Endodermal cell (in vitro differentiated cells): ENCODE measurements at regions not wholly inside any gene's neighbourhood (a gene's known extent, or its start where the extent isn't known, plus 50 kb on each side); places are given as distances from the start of the nearest gene placed in this dataset.
"Not testable (repeated sequence)": the region's sequence is repeated elsewhere in the genome, so short reads cannot be mapped to it uniquely, and the experiment has no call there.

Experiments used
- DNase-seq: peaks from one replicate; pipeline ENCODE4 v3.0.0-alpha.2; 2017
- H3K27ac ChIP-seq: 2 replicates; pipeline ENCODE4 v1.5.1; 2013; ENCODE audit warnings: mild to moderate bottlenecking, low read depth, low read length, moderate library complexity
- H3K27me3 ChIP-seq: 2 replicates; pipeline ENCODE4 v1.6.1; 2013; ENCODE audit warnings: mild to moderate bottlenecking, low read length, moderate library complexity; ENCODE audit not compliant: insufficient read depth, control insufficient read depth, poor library complexity, severe bottlenecking
- H3K36me3 ChIP-seq: 2 replicates; pipeline ENCODE4 v1.7.0; 2013; ENCODE audit warnings: mild to moderate bottlenecking, low read length, moderate library complexity; ENCODE audit not compliant: control insufficient read depth, insufficient read depth
- H3K4me1 ChIP-seq: one replicate; pipeline ENCODE4 v1.7.0; 2013; ENCODE audit warnings: low read length; ENCODE audit not compliant: control insufficient read depth, insufficient read depth
- H3K4me3 ChIP-seq: 2 replicates; pipeline ENCODE4 v1.5.1; 2013; ENCODE audit warnings: mild to moderate bottlenecking, low read length, moderate library complexity
- H3K9ac ChIP-seq: 2 replicates; pipeline ENCODE4 v1.6.1; 2013; ENCODE audit warnings: mild to moderate bottlenecking, low read length, moderate library complexity; ENCODE audit not compliant: poor library complexity, severe bottlenecking; ENCODE audit errors: extremely low read depth
- H3K9me3 ChIP-seq: 2 replicates; pipeline ENCODE4 v1.6.1; 2013; ENCODE audit warnings: mild to moderate bottlenecking, low read length, moderate library complexity; ENCODE audit not compliant: control insufficient read depth
- H3K27ac Mint-ChIP-seq: 2 replicates; pipeline ENCODE4 v1.8.0; 2020; ENCODE audit warnings: mixed read lengths
- H3K27me3 Mint-ChIP-seq: 2 replicates; pipeline ENCODE4 v1.8.0; 2021; ENCODE audit warnings: mild to moderate bottlenecking, mixed read lengths; ENCODE audit not compliant: insufficient read depth
- H3K36me3 Mint-ChIP-seq: 2 replicates; pipeline ENCODE4 v1.8.0; 2020; ENCODE audit warnings: low read depth, mixed read lengths
- H3K4me1 Mint-ChIP-seq: 2 replicates; pipeline ENCODE4 v1.8.0; 2020; ENCODE audit warnings: mixed read lengths
- H3K4me3 Mint-ChIP-seq: 2 replicates; pipeline ENCODE4 v1.8.0; 2020; ENCODE audit warnings: mild to moderate bottlenecking, moderate library complexity, mixed read lengths
- H3K9me3 Mint-ChIP-seq: 2 replicates; pipeline ENCODE4 v1.8.0; 2020; ENCODE audit warnings: mild to moderate bottlenecking, mixed read lengths
- CTCF ChIP-seq: fragments of 200-600 bp; sonication (generic); conservative IDR thresholded peaks from 2 replicates; pipeline ENCODE4 v1.5.0; 2021; ENCODE audit warnings: antibody characterized with exemption, mild to moderate bottlenecking
- WGBS, 2 experiments: methylation state at CpG; one replicate each; pipeline versions ENCODE4 v1.1.5 to v1.1.7; 2013; ENCODE audit warnings: missing lambda C conversion rate in 2 of 2, mixed read lengths in 1 of 2; ENCODE audit not compliant: insufficient coverage in 1 of 2, insufficient read length in 1 of 2; 5-methylcytosine and 5-hydroxymethylcytosine counted together

- WGBS, 2 experiments = 80 to 86% methylated on average over 8 to 17 of the region's 17 CpGs
- not testable (repeated sequence) for H3K4me3 Mint-ChIP-seq, H3K4me1 Mint-ChIP-seq, H3K36me3 Mint-ChIP-seq, H3K27ac ChIP-seq, H3K9ac ChIP-seq, H3K27ac Mint-ChIP-seq, H3K4me1 ChIP-seq, H3K36me3 ChIP-seq, H3K27me3 Mint-ChIP-seq, DNase-seq, H3K27me3 ChIP-seq, H3K4me3 ChIP-seq
- H3K9me3 Mint-ChIP-seq = peaks cover 91% of the 10 kb centered on the region
- peaks cover 57% of the 10 kb centered on the region for H3K9me3 ChIP-seq
Observed at GRCh38 chr20:29309481-29309880, 1948.0 kb upstream of the DEFB115 start.

GRCh38 chr20:29311046-29311445, 1946.4 kb upstream of the DEFB115 start:
- not testable (repeated sequence) for H3K27ac Mint-ChIP-seq, H3K36me3 Mint-ChIP-seq, H3K27ac ChIP-seq, DNase-seq, H3K4me1 Mint-ChIP-seq, H3K27me3 ChIP-seq, H3K4me3 ChIP-seq, H3K4me3 Mint-ChIP-seq, H3K4me1 ChIP-seq, H3K27me3 Mint-ChIP-seq, H3K9ac ChIP-seq, H3K36me3 ChIP-seq
- peaks cover 81% of the 10 kb centered on the region for H3K9me3 Mint-ChIP-seq
- 83 to 86% methylated on average over 5 to 13 of the region's 16 CpGs for WGBS, 2 experiments
- H3K9me3 ChIP-seq = peaks cover 43% of the 10 kb centered on the region

DNA sequence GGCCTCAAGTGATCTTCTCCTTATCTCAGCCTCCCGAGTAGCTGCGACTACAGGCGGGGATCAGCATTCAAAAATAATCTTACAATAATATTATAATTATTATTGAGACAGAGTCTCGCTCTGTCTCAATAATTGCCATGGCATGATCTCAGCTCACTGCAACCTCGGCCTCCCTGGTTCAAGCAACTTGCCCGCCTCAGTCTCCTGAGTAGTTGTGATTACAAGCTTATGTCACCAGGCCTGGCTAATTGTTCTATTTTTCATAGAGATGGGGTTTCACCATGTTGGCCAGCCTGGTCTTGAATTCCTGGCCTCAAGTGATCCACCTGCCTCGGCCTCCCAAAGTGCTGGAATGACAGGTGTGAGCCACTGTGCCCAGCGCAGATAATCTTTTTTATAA, 1944.8 kb upstream of the DEFB115 start:
- not testable (repeated sequence) for H3K27ac ChIP-seq, H3K4me1 ChIP-seq, H3K27ac Mint-ChIP-seq, H3K4me3 Mint-ChIP-seq, H3K36me3 ChIP-seq, H3K27me3 ChIP-seq, H3K36me3 Mint-ChIP-seq, H3K27me3 Mint-ChIP-seq, H3K9ac ChIP-seq, H3K4me3 ChIP-seq, H3K4me1 Mint-ChIP-seq, DNase-seq
- peaks cover 41% of the 10 kb centered on the region for H3K9me3 ChIP-seq
- peaks cover 84% of the 10 kb centered on the region for H3K9me3 Mint-ChIP-seq
- WGBS, 2 experiments = 60 to 72% methylated on average over 2 to 8 of the region's 8 CpGs

GRCh38 chr20:29313481-29313880, 1944.0 kb upstream of the DEFB115 start:
- H3K27ac ChIP-seq = no peak overlapping the region
- H3K4me3 Mint-ChIP-seq = no peak overlapping the region
- H3K9me3 ChIP-seq = peaks cover 40% of the 10 kb centered on the region
- H3K27me3 ChIP-seq = no peaks in the 10 kb centered on the region
- no peak overlapping the region for H3K27ac Mint-ChIP-seq
- no peak overlapping the region for H3K9ac ChIP-seq
- H3K4me3 ChIP-seq = no peak overlapping the region
- whole genome bisulfite sequencing, 2 experiments = 83 to 85% methylated on average over 15 to 18 of the region's 18 CpGs
- H3K4me1 ChIP-seq = no peaks in the 10 kb centered on the region
- H3K4me1 Mint-ChIP-seq = no peaks in the 10 kb centered on the region
- DNase-seq = no peak
- no peak for TF ChIP-seq CTCF
- H3K36me3 Mint-ChIP-seq = peaks cover 4% of the 10 kb centered on the region
- no peaks in the 10 kb centered on the region for H3K36me3 ChIP-seq
- H3K9me3 Mint-ChIP-seq = peaks cover 84% of the 10 kb centered on the region
- H3K27me3 Mint-ChIP-seq = no peaks in the 10 kb centered on the region
